ENCODE measurements at regions not wholly inside any gene's neighbourhood (a gene's known extent, or its start where the extent isn't known, plus 50 kb on each side); places are given as distances from the start of the nearest gene placed in this dataset.

DNA sequence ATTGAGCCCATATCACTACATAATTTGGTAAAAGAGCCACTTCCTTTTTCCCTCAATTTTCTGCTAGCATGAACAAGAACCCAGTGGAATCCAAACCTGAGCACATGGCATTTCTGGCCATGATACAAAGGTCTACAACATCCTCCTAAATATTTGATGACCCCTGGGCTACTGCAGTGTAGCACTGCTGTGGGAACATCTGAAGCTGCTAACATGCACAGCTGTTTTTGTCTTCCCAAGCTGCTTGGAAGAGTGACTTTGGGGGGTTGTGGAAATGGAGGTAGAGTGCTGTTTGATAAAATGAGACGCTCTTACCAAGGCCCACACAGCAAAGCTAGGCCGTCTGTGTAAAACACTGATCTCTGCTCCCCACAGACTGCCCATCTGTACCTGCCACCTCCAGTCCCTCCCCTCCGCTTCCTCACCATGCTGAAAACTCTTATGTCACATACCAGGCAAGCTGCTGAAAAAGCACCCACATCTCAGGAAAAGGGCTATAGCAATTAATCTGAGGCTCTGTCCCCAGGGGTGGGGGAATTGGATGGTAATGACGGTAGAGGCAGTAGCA, 197.2 kb upstream of the HNRNPA3 start (continued):
- TF ChIP-seq, protein P1, sequence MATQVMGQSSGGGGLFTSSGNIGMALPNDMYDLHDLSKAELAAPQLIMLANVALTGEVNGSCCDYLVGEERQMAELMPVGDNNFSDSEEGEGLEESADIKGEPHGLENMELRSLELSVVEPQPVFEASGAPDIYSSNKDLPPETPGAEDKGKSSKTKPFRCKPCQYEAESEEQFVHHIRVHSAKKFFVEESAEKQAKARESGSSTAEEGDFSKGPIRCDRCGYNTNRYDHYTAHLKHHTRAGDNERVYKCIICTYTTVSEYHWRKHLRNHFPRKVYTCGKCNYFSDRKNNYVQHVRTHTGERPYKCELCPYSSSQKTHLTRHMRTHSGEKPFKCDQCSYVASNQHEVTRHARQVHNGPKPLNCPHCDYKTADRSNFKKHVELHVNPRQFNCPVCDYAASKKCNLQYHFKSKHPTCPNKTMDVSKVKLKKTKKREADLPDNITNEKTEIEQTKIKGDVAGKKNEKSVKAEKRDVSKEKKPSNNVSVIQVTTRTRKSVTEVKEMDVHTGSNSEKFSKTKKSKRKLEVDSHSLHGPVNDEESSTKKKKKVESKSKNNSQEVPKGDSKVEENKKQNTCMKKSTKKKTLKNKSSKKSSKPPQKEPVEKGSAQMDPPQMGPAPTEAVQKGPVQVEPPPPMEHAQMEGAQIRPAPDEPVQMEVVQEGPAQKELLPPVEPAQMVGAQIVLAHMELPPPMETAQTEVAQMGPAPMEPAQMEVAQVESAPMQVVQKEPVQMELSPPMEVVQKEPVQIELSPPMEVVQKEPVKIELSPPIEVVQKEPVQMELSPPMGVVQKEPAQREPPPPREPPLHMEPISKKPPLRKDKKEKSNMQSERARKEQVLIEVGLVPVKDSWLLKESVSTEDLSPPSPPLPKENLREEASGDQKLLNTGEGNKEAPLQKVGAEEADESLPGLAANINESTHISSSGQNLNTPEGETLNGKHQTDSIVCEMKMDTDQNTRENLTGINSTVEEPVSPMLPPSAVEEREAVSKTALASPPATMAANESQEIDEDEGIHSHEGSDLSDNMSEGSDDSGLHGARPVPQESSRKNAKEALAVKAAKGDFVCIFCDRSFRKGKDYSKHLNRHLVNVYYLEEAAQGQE (IDR thresholded peaks at IDR 0.05; ENCODE audit: borderline replicate concordance in 1 of 2, low read depth in 1 of 2, low read length in 2 of 2) = no peak

GRCh38 chr2:177020524-177021119, 192.0 kb upstream of the HNRNPA3 start:
- H3K9ac ChIP-seq (ENCODE audit: insufficient read depth, low read depth, low read length) = no peak overlapping the region
- H2AFZ ChIP-seq (ENCODE audit: low read length) = no peak overlapping the region
- no peak overlapping the region for H3K4me2 ChIP-seq (ENCODE audit: low read depth, low read length)
- POLR2A ChIA-PET = no interaction called here
- BruUV-seq (replicated peaks) = no TSS peak
- FAIRE-seq (no peak), DNase-seq (ENCODE audit: low spot score) (no peak), ATAC-seq (no peak)
- H3K4me1 ChIP-seq (ENCODE audit: insufficient read depth, low read length) = no peaks in the 10 kb centered on the region
- no peaks in the 10 kb centered on the region for H3K36me3 ChIP-seq (replicated peaks in 1 of 2; ENCODE audit: control insufficient read depth in 1 of 2, insufficient read depth in 2 of 2, low read length in 2 of 2)
- WGBS (ENCODE audit: low lambda C conversion rate) = 25% methylated on average over 5 of the region's 5 CpGs
- H4K20me1 ChIP-seq (ENCODE audit: insufficient read depth, low read length) = no peaks in the 10 kb centered on the region
- in situ Hi-C loops (cut with HindIII; ENCODE audit: extremely low pct_ligation_motif_present, low pct_unique_long_range_greater_than_20kb) = no loop called here
- no peak overlapping the region for H3K4me3 ChIP-seq (replicated peaks in 1 of 3; ENCODE audit: insufficient read depth in 1 of 3, low read depth in 2 of 3, low read length in 3 of 3)
- H3K27ac ChIP-seq (ENCODE audit: extremely low read length, insufficient read depth, low read length) = no peak overlapping the region
- H3K9me3 ChIP-seq (ENCODE audit: low read length) = no peaks in the 10 kb centered on the region
- intact Hi-C loops (cut with micrococcal nuclease; ENCODE audit: unreplicated experiment) = no loop called here
- H3K27me3 ChIP-seq (ENCODE audit: control insufficient read depth in 1 of 2, insufficient read depth in 2 of 2, low read length in 2 of 2) = peaks cover 2 to 5% of the 10 kb centered on the region in 2 experiments; a peak in 1 of 5 replicates
- TF ChIP-seq, protein P2, sequence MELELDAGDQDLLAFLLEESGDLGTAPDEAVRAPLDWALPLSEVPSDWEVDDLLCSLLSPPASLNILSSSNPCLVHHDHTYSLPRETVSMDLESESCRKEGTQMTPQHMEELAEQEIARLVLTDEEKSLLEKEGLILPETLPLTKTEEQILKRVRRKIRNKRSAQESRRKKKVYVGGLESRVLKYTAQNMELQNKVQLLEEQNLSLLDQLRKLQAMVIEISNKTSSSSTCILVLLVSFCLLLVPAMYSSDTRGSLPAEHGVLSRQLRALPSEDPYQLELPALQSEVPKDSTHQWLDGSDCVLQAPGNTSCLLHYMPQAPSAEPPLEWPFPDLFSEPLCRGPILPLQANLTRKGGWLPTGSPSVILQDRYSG (CRISPR knock-in tag; IDR thresholded peaks at IDR 0.05) = no peak
- TF ChIP-seq ZNF564 (CRISPR knock-in tag; IDR thresholded peaks at IDR 0.05) (no peak), ZNF251 (CRISPR knock-in tag; IDR thresholded peaks at IDR 0.05) (no peak), HNF1A (IDR thresholded peaks at IDR 0.05; ENCODE audit: low read depth) (no peak), HNF1A (CRISPR knock-in tag; IDR thresholded peaks at IDR 0.05; ENCODE audit: borderline replicate concordance) (no peak), HCFC1 (IDR thresholded peaks at IDR 0.05; ENCODE audit: low read depth, low read length) (no peak), ZNF224 (CRISPR knock-in tag; IDR thresholded peaks at IDR 0.05) (no peak), PHB2 (IDR thresholded peaks at IDR 0.05; ENCODE audit: partially characterized antibody) (no peak), HIVEP1 (CRISPR knock-in tag; IDR thresholded peaks at IDR 0.05) (no peak), RFX5 (IDR thresholded peaks at IDR 0.05; ENCODE audit: low read depth, low read length) (no peak), ZNF775 (CRISPR knock-in tag; IDR thresholded peaks at IDR 0.05; ENCODE audit: borderline replicate concordance) (no peak), HOMEZ (CRISPR knock-in tag; IDR thresholded peaks at IDR 0.05; ENCODE audit: low read depth) (no peak)
- no peaks in the 10 kb centered on the region for H3K79me2 ChIP-seq (ENCODE audit: insufficient read depth, low read length)
- CTCF ChIA-PET (ENCODE audit: low intra/inter-chr PET ratio, low total read pairs) = no interaction called here

Data from HepG2 (cell line).